Dendritic cell treated with granulocyte-macrophage colony-stimulating factor and Interleukin-4, amounts not matched to agents 40 ng/mL and 50 ng/mL, for 4 days (primary cell): ENCODE measurements at regions not wholly inside any gene's neighbourhood (a gene's known extent, or its start where the extent isn't known, plus 50 kb on each side); places are given as distances from the start of the nearest gene placed in this dataset.

ENCODE experiments used
- H3K27ac Mint-ChIP-seq: one replicate; pipeline ENCODE4 v1.8.0; 2022; ENCODE audit warnings: mild to moderate bottlenecking, mixed read lengths
- H3K27me3 Mint-ChIP-seq: one replicate; pipeline ENCODE4 v1.8.0; 2022; ENCODE audit warnings: mild to moderate bottlenecking, mixed read lengths
- H3K36me3 Mint-ChIP-seq: one replicate; pipeline ENCODE4 v1.8.0; 2022; ENCODE audit warnings: low read depth, mixed read lengths
- H3K4me1 Mint-ChIP-seq: one replicate; pipeline ENCODE4 v1.8.0; 2022; ENCODE audit warnings: low read depth, mixed read lengths
- H3K4me3 Mint-ChIP-seq: one replicate; pipeline ENCODE4 v1.8.0; 2022; ENCODE audit warnings: mild to moderate bottlenecking, moderate library complexity, mixed read lengths
- H3K9me3 Mint-ChIP-seq: one replicate; pipeline ENCODE4 v1.8.0; 2022; ENCODE audit warnings: mixed read lengths
- intact Hi-C: fragments of 100-400 bp; cut with micrococcal nuclease; formaldehyde crosslinking; loops from one replicate; pipeline ENCODE4 v1.15.0; 2022

GRCh38 chr5:26828294-26828693 is 210.1 kb downstream of the CDH9 start:
- intact Hi-C loops = no loop called here
- H3K36me3 Mint-ChIP-seq = no peaks in the 10 kb centered on the region
- H3K27me3 Mint-ChIP-seq = no peaks in the 10 kb centered on the region
- H3K4me1 Mint-ChIP-seq = no peaks in the 10 kb centered on the region
- H3K9me3 Mint-ChIP-seq = peaks cover 13% of the 10 kb centered on the region
- no peak overlapping the region for H3K4me3 Mint-ChIP-seq
- no peak overlapping the region for H3K27ac Mint-ChIP-seq

GRCh38 chr5:26813235-26813634 is 225.2 kb downstream of the CDH9 start:
- H3K4me1 Mint-ChIP-seq = no peaks in the 10 kb centered on the region
- peaks cover 53% of the 10 kb centered on the region for H3K9me3 Mint-ChIP-seq
- no peaks in the 10 kb centered on the region for H3K36me3 Mint-ChIP-seq
- intact Hi-C loops = no loop called here
- H3K4me3 Mint-ChIP-seq = no peak overlapping the region
- H3K27ac Mint-ChIP-seq = no peak overlapping the region
- no peaks in the 10 kb centered on the region for H3K27me3 Mint-ChIP-seq

- Mint-ChIP-seq H3K27ac (no peak overlapping the region), H3K9me3 (peaks cover 56% of the 10 kb centered on the region), H3K36me3 (no peaks in the 10 kb centered on the region), H3K27me3 (no peaks in the 10 kb centered on the region), H3K4me1 (no peaks in the 10 kb centered on the region), H3K4me3 (no peak overlapping the region)
- intact Hi-C loops = no loop called here
Observed at GRCh38 chr5:26812714-26813113, 225.7 kb downstream of the CDH9 start.

DNA sequence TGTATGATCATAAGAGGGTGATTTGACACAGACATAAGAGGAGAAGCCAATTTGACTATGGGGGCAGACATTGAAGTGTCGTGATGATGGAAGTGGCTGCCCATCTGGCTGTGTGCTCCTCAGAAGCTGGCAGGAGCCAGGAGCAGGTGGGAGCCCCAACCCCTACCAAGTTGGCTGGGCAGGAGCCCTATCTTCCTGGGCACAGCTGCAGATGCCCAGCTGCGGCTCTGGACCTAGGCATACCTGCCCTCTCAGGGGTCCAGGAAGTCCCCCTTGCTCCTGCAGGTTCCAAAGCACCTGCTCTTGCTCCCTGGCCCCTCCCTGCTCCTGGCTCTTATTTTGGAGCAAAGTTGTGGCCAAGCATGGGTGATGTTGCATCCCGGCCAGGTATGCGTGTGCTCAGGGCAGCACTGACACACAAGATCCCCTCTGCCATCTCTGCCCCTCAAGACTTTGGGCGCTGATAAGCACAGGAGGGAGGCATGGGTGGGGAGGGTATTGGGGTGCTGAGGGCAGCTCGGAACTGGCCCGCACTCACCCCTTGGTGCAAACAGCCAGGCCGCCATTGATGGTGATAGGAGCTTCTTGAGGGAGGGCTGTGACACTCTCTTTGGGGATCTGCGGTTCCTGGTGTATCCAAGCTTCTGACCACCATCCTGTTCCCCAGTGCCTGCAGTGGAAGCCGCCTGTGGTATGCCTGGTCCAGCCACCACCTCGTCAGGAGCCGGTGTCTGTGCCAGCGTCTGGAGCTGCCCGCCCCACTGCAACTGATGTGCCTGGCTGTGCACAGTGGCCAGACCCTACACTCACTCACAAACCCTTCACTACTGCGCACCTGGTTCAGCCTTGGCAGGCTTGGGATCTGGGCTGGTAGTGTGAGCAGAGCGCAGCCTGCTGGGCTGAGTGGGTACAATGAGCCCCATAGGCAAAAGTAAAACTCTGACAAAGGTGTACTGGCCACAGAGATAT is 230.9 kb downstream of the CDH9 start:
- Mint-ChIP-seq H3K4me3 (no peak overlapping the region), H3K4me1 (no peaks in the 10 kb centered on the region), H3K27ac (no peak overlapping the region), H3K27me3 (no peaks in the 10 kb centered on the region), H3K36me3 (no peaks in the 10 kb centered on the region), H3K9me3 (peaks cover 38% of the 10 kb centered on the region)
- intact Hi-C loops = no loop called here

DNA sequence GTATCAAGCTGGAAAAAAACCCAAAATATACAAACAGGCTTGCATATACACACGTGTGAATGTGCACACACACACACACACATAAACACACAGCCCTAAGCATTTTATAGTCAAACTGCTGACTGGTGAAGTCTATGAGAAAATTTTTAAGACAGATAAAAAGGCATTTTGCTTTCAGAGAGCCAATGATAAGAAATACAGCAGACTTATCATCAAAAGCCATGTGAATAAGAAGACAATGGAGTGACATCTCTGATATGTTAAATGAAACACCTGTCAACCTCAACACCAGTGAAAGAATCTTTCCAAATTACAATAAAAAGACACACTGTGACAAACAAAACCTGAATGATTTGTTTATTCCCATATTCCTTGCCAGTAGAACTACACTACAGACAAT is 233.3 kb downstream of the CDH9 start:
- no peaks in the 10 kb centered on the region for H3K4me1 Mint-ChIP-seq
- H3K36me3 Mint-ChIP-seq = no peaks in the 10 kb centered on the region
- H3K27ac Mint-ChIP-seq = no peak overlapping the region
- intact Hi-C loops = no loop called here
- H3K9me3 Mint-ChIP-seq = peaks cover 28% of the 10 kb centered on the region
- no peaks in the 10 kb centered on the region for H3K27me3 Mint-ChIP-seq
- no peak overlapping the region for H3K4me3 Mint-ChIP-seq

GRCh38 chr5:26802944-26803343 is 235.4 kb downstream of the CDH9 start:
- Mint-ChIP-seq H3K27ac (no peak overlapping the region), H3K4me3 (no peak overlapping the region), H3K27me3 (no peaks in the 10 kb centered on the region), H3K36me3 (no peaks in the 10 kb centered on the region), H3K4me1 (no peaks in the 10 kb centered on the region), H3K9me3 (peaks cover 27% of the 10 kb centered on the region)
- intact Hi-C loops = no loop called here

DNA sequence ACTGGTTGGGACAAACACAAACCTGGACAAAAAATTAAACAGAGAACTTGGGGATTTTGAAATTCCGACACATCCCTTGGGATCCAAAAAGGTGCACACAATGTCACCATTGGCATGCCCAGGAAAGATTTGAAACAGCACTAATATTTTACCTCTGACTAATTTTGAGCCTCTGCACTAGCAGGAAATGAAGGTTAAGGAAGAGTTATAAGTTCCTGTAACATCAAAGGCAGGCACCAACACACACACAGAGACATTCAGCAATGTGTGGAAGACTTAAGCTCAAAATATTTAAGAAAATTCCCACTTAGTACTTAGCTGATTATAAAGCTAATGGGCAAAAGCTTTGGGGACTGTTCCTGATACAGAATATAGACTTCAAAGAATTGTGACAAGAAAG is 247.0 kb downstream of the CDH9 start:
- no peaks in the 10 kb centered on the region for H3K36me3 Mint-ChIP-seq
- no peak overlapping the region for H3K27ac Mint-ChIP-seq
- no peak overlapping the region for H3K4me3 Mint-ChIP-seq
- no peaks in the 10 kb centered on the region for H3K4me1 Mint-ChIP-seq
- intact Hi-C loops = no loop called here
- H3K27me3 Mint-ChIP-seq = no peaks in the 10 kb centered on the region
- H3K9me3 Mint-ChIP-seq = peaks cover 13% of the 10 kb centered on the region

GRCh38 chr5:26791021-26791420 is 247.4 kb downstream of the CDH9 start:
- peaks cover 13% of the 10 kb centered on the region for H3K9me3 Mint-ChIP-seq
- no peak overlapping the region for H3K4me3 Mint-ChIP-seq
- no peaks in the 10 kb centered on the region for H3K36me3 Mint-ChIP-seq
- H3K27me3 Mint-ChIP-seq = no peaks in the 10 kb centered on the region
- intact Hi-C loops = no loop called here
- H3K27ac Mint-ChIP-seq = no peak overlapping the region
- H3K4me1 Mint-ChIP-seq = no peaks in the 10 kb centered on the region

GRCh38 chr5:26763215-26763614 is 275.2 kb downstream of the CDH9 start:
- Mint-ChIP-seq H3K27ac (no peak overlapping the region), H3K9me3 (peaks cover 19% of the 10 kb centered on the region), H3K27me3 (no peaks in the 10 kb centered on the region), H3K4me1 (no peaks in the 10 kb centered on the region), H3K36me3 (no peaks in the 10 kb centered on the region), H3K4me3 (no peak overlapping the region)
- intact Hi-C loops = no loop called here

GRCh38 chr5:26761446-26761845 is 276.9 kb downstream of the CDH9 start:
- peaks cover 9% of the 10 kb centered on the region for H3K9me3 Mint-ChIP-seq
- intact Hi-C loops = no loop called here
- no peaks in the 10 kb centered on the region for H3K27me3 Mint-ChIP-seq
- H3K27ac Mint-ChIP-seq = no peak overlapping the region
- no peak overlapping the region for H3K4me3 Mint-ChIP-seq
- H3K36me3 Mint-ChIP-seq = no peaks in the 10 kb centered on the region
- no peaks in the 10 kb centered on the region for H3K4me1 Mint-ChIP-seq

DNA sequence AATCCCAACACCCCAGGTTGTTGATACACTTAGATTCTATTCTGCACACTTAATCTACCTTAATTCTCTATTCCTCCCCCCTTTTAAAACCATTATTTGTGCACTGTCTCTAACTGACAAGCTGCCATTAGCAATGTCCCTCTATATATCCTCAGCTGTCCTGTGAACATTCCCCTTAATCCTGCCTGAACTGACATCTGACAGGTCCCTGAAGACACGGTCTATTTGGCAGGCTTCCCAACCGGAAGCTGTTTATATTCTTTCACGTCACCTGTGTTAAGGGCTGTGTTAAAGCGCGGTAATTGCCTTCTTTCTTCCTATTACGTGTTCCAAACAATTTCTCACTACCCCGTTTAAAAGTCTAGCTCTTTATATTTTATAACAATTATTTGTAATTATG is 277.3 kb downstream of the CDH9 start:
- no peaks in the 10 kb centered on the region for H3K4me1 Mint-ChIP-seq
- no peaks in the 10 kb centered on the region for H3K27me3 Mint-ChIP-seq
- intact Hi-C loops = no loop called here
- H3K9me3 Mint-ChIP-seq = peaks cover 9% of the 10 kb centered on the region
- H3K36me3 Mint-ChIP-seq = no peaks in the 10 kb centered on the region
- no peak overlapping the region for H3K27ac Mint-ChIP-seq
- H3K4me3 Mint-ChIP-seq = no peak overlapping the region

- H3K27ac Mint-ChIP-seq = no peak overlapping the region
- H3K9me3 Mint-ChIP-seq = peaks cover 9% of the 10 kb centered on the region
- no peaks in the 10 kb centered on the region for H3K4me1 Mint-ChIP-seq
- no peaks in the 10 kb centered on the region for H3K27me3 Mint-ChIP-seq
- intact Hi-C loops = no loop called here
- no peaks in the 10 kb centered on the region for H3K36me3 Mint-ChIP-seq
- no peak overlapping the region for H3K4me3 Mint-ChIP-seq
Observed at GRCh38 chr5:26757941-26758340, 280.4 kb downstream of the CDH9 start.

GRCh38 chr5:26749829-26750228 is 288.6 kb downstream of the CDH9 start:
- H3K4me3 Mint-ChIP-seq = no peak overlapping the region

DNA sequence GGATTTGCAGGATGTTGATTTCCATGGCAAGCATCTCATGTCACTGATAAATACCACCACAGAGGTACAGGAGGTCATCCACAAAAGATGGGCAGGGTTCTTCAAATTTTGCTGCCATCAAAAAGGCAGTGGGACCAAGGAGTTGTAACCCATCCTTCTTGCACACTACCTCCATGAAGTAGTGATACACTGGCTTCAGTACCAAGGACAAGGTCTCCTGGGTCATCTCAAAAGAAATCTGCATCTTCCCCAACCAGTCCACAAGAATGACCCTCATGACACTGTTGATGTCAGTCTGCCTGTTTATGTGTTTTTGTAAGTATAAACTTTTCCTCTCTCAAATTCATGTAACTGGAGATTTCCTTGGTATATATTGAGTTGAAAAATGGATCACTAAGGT is 298.2 kb downstream of the CDH9 start:
- Mint-ChIP-seq H3K4me1 (no peaks in the 10 kb centered on the region), H3K4me3 (no peak overlapping the region), H3K36me3 (no peaks in the 10 kb centered on the region), H3K9me3 (no peaks in the 10 kb centered on the region), H3K27me3 (no peaks in the 10 kb centered on the region), H3K27ac (no peak overlapping the region)
- intact Hi-C loops = no loop called here

More at GRCh38 chr5:26749829-26750228, 288.6 kb downstream of the CDH9 start:
- intact Hi-C loops = no loop called here
- Mint-ChIP-seq H3K36me3 (no peaks in the 10 kb centered on the region), H3K4me1 (no peaks in the 10 kb centered on the region), H3K27ac (no peak overlapping the region), H3K27me3 (no peaks in the 10 kb centered on the region), H3K9me3 (no peaks in the 10 kb centered on the region)
